IMR-90 (cell line): ENCODE measurements at regions not wholly inside any gene's neighbourhood (a gene's known extent, or its start where the extent isn't known, plus 50 kb on each side); places are given as distances from the start of the nearest gene placed in this dataset.

Experiments used
- ATAC-seq: fragments of 200-7000 bp; cut with Tn5 transposase; 2 replicates; pipeline ENCODE4 v1.9.1; 2020; ENCODE audit warnings: low read depth, mild to moderate bottlenecking, moderate library complexity
- BruUV-seq: library from RNA; stranded (reverse); fragments of 400-500 nt; replicated peaks from 2 replicates; lab custom pipeline; 2021; lab: Mats Ljungman, UMichigan
- CTCF ChIA-PET: fragments of 300-600 bp; formaldehyde crosslinking; extraction: SDS; loops from one replicate; lab custom pipeline; 2021; ENCODE audit warnings: antibody characterized with exemption; lab: Yijun Ruan, JAX
- POLR2A ChIA-PET: fragments of 300-600 bp; sonication (Branson Sonifier 250); formaldehyde crosslinking; loops from one replicate; lab custom pipeline; 2022; ENCODE audit warnings: antibody characterized with exemption; ENCODE audit not compliant: unreplicated experiment; lab: Charles Lee
- DNase-seq: peaks from one replicate; pipeline ENCODE4 v3.0.0; 2013
- H2AFZ ChIP-seq: replicated peaks from 2 replicates; pipeline ENCODE3; 2013; ENCODE audit warnings: low read length, mild to moderate bottlenecking; ENCODE audit not compliant: poor library complexity
- H2AK5ac ChIP-seq: 2 replicates; pipeline ENCODE4 v1.6.1; 2013; ENCODE audit warnings: low read depth, low read length, inconsistent platforms
- H2AK9ac ChIP-seq: replicated peaks from 2 replicates; pipeline ENCODE3; 2013; ENCODE audit warnings: mild to moderate bottlenecking, low read depth, low read length, moderate library complexity; ENCODE audit not compliant: poor library complexity
- H2BK120ac ChIP-seq: 2 replicates; pipeline ENCODE4 v1.6.1; 2013; ENCODE audit warnings: low read depth, low read length, inconsistent platforms
- H2BK15ac ChIP-seq: 3 replicates; pipeline ENCODE4 v1.6.1; 2013; ENCODE audit warnings: low read depth, low read length, inconsistent platforms
- H2BK20ac ChIP-seq: 2 replicates; pipeline ENCODE4 v1.6.1; 2013; ENCODE audit warnings: low read depth, mild to moderate bottlenecking, inconsistent platforms, low read length, moderate library complexity
- H2BK5ac ChIP-seq: 2 replicates; pipeline ENCODE4 v1.6.1; 2013; ENCODE audit warnings: mild to moderate bottlenecking, low read depth, low read length, inconsistent platforms; ENCODE audit not compliant: poor library complexity, severe bottlenecking
- H3K14ac ChIP-seq: replicated peaks from 2 replicates; pipeline ENCODE4 v1.6.1; 2013; ENCODE audit warnings: low read depth, low read length, inconsistent platforms
- H3K18ac ChIP-seq: 2 replicates; pipeline ENCODE4 v1.6.1; 2013; ENCODE audit warnings: low read depth, low read length, control low read depth
- H3K23ac ChIP-seq: 2 replicates; pipeline ENCODE4 v1.6.1; 2013; ENCODE audit warnings: low read depth, low read length, inconsistent platforms
- H3K27ac ChIP-seq: 2 replicates; pipeline ENCODE4 v1.5.1; 2013; ENCODE audit warnings: mild to moderate bottlenecking, control low read depth, low read length; ENCODE audit not compliant: insufficient read depth
- H3K27me3 ChIP-seq: 2 replicates; pipeline ENCODE4 v1.6.1; 2013; ENCODE audit warnings: low read length; ENCODE audit not compliant: control insufficient read depth, insufficient read depth
- H3K36me3 ChIP-seq: 2 replicates; pipeline ENCODE4 v1.6.1; 2013; ENCODE audit warnings: low read length, mixed read lengths; ENCODE audit not compliant: control insufficient read depth, insufficient read depth
- H3K4ac ChIP-seq: 2 replicates; pipeline ENCODE4 v1.6.1; 2013; ENCODE audit warnings: low read depth, low read length, inconsistent platforms
- H3K4me1 ChIP-seq: 2 replicates; pipeline ENCODE4 v1.6.1; 2013; ENCODE audit warnings: low read length, mixed read lengths; ENCODE audit not compliant: control insufficient read depth, insufficient read depth
- H3K4me2 ChIP-seq: 2 replicates; pipeline ENCODE4 v1.6.1; 2013; ENCODE audit warnings: low read depth, mild to moderate bottlenecking, control low read depth, low read length, moderate library complexity
- H3K4me3 ChIP-seq: 2 replicates; pipeline ENCODE4 v1.5.1; 2013; ENCODE audit warnings: low read depth, mild to moderate bottlenecking, control low read depth, low read length, moderate library complexity; ENCODE audit not compliant: insufficient read depth
- H3K56ac ChIP-seq: 2 replicates; pipeline ENCODE4 v1.6.1; 2013; ENCODE audit warnings: low read length, inconsistent platforms; ENCODE audit not compliant: insufficient read depth; ENCODE audit errors: extremely low read depth
- H3K79me1 ChIP-seq, 2 experiments: 2 replicates each; pipeline ENCODE4 v1.6.1; 2013; ENCODE audit warnings: low read length in 2 of 2, inconsistent platforms in 1 of 2, low read depth in 1 of 2
- H3K9ac ChIP-seq: 2 replicates; pipeline ENCODE4 v1.6.1; 2013; ENCODE audit warnings: low read depth, low read length, control low read depth
- H3K9me1 ChIP-seq: 2 replicates; pipeline ENCODE4 v1.6.1; 2013; ENCODE audit warnings: low read length, inconsistent platforms; ENCODE audit not compliant: insufficient read depth
- H3K9me3 ChIP-seq: 2 replicates; pipeline ENCODE4 v1.6.1; 2013; ENCODE audit warnings: low read length; ENCODE audit not compliant: control insufficient read depth, insufficient read depth
- H4K20me1 ChIP-seq: 2 replicates; pipeline ENCODE4 v1.6.1; 2013; ENCODE audit warnings: low read length, inconsistent platforms; ENCODE audit not compliant: insufficient read depth
- H4K5ac ChIP-seq: 2 replicates; pipeline ENCODE4 v1.6.1; 2013; ENCODE audit warnings: mild to moderate bottlenecking, low read depth, low read length, control low read depth
- H4K8ac ChIP-seq, 2 experiments: 2 replicates each; pipeline ENCODE4 v1.6.1; 2013; ENCODE audit warnings: low read depth in 2 of 2, low read length in 2 of 2, control low read depth in 1 of 2, inconsistent platforms in 1 of 2
- H4K91ac ChIP-seq: 2 replicates; pipeline ENCODE4 v1.6.1; 2013; ENCODE audit warnings: low read depth, low read length, inconsistent platforms; ENCODE audit not compliant: insufficient read depth
- BHLHE40 ChIP-seq: fragments of 150-350 bp; IDR thresholded peaks from 2 replicates; pipeline ENCODE4 v1.6.1; 2016; ENCODE audit warnings: mild to moderate bottlenecking, low read depth, low read length
- FOS ChIP-seq: fragments of 150-350 bp; IDR thresholded peaks from 2 replicates; pipeline ENCODE4 v1.6.1; 2016; ENCODE audit warnings: low read depth, low read length
- WGBS, 2 experiments: methylation state at CpG; one replicate each; pipeline versions ENCODE4 v1.1.5 to v1.1.7; 2013; ENCODE audit warnings: missing lambda C conversion rate in 2 of 2; ENCODE audit not compliant: insufficient read length in 1 of 2; ENCODE audit errors: extremely low coverage in 2 of 2; 5-methylcytosine and 5-hydroxymethylcytosine counted together
- dilution Hi-C: fragments of 300-500 bp; cut with HindIII; formaldehyde crosslinking; loops from one replicate; pipeline ENCODE4 v1.14.3; 2018; ENCODE audit warnings: low sequenced_read_pairs; ENCODE audit not compliant: unreplicated experiment
- in situ Hi-C: fragments of 300-500 bp; cut with MboI; formaldehyde crosslinking; loops from 3 replicates; pipeline ENCODE4 v1.14.3; 2019; ENCODE audit warnings: low sequenced_read_pairs, inconsistent platforms, mixed read lengths
- intact Hi-C: fragments of 100-400 bp; cut with micrococcal nuclease; formaldehyde crosslinking; loops from 2 replicates; pipeline ENCODE4 v1.10.0; 2022

- CTCF ChIA-PET, result no interaction called here
These were observed 119.5 kb upstream of the PRICKLE2 start for GRCh38 chr3:64344721-64345207.

More at GRCh38 chr3:64344721-64345207, 119.5 kb upstream of the PRICKLE2 start:
- Histone ChIP-seq H4K5ac (peak overlapping the region; percentile 97), H4K91ac (peak overlapping the region; percentile 89), H2BK15ac (peak overlapping the region; percentile 94), H3K18ac (peak overlapping the region; percentile 99), H4K8ac (peak overlapping the region; percentile 81 to 95), H3K4me1 (peaks cover 34% of the 10 kb centered on the region), H2AFZ (peak overlapping the region; percentile 83), H3K27me3 (no peaks in the 10 kb centered on the region), H3K56ac (peak overlapping the region; percentile 93), H2BK120ac (peak overlapping the region; percentile 94), H3K79me1 (peaks cover 0 to 35% of the 10 kb centered on the region in 2 experiments; a peak in 2 of 4 replicates), H2BK5ac (peak overlapping the region; percentile 98), H3K36me3 (no peaks in the 10 kb centered on the region), H3K4ac (peak overlapping the region; percentile 93), H3K4me3 (no peak overlapping the region; the same call in 1 of the 2 replicates), H3K9me1 (peaks cover 23% of the 10 kb centered on the region), H2AK9ac (no peak overlapping the region), H2AK5ac (peak overlapping the region; percentile 87), H3K14ac (peak overlapping the region; percentile 77), H3K4me2 (peak overlapping the region; percentile 69), H3K9ac (peak overlapping the region; percentile 26; the same call in 1 of the 2 replicates), H4K20me1 (no peaks in the 10 kb centered on the region), H3K27ac (peak overlapping the region; percentile 77), H3K23ac (peak overlapping the region; percentile 91), H2BK20ac (peak overlapping the region; percentile 91), H3K9me3 (no peaks in the 10 kb centered on the region)
- in situ Hi-C loops (no loop called here), intact Hi-C loops (loop anchor here (2.0 to 5.0 kb wide), 5 partner anchors 53 to 317 kb away; no protein-coding TSS in a partner anchor), dilution Hi-C loops (no loop called here)
- DNase-seq (peak; percentile 85), ATAC-seq (peak; percentile 52)
- TF ChIP-seq FOS, result peak; percentile 59; the same call in 1 of the 2 replicates
- TF ChIP-seq BHLHE40, result no peak
- BruUV-seq, result no TSS peak
- no CpG with 5 or more reads among the region's 4 CpGs for WGBS, 2 experiments
- POLR2A ChIA-PET, result interaction anchor here (0.5 kb wide), 1 partner anchor 193 kb away, joined by 4 read pairs; no protein-coding TSS in a partner anchor
